ENCODE measurements at regions not wholly inside any gene's neighbourhood (a gene's known extent, or its start where the extent isn't known, plus 50 kb on each side); places are given as distances from the start of the nearest gene placed in this dataset.

DNA sequence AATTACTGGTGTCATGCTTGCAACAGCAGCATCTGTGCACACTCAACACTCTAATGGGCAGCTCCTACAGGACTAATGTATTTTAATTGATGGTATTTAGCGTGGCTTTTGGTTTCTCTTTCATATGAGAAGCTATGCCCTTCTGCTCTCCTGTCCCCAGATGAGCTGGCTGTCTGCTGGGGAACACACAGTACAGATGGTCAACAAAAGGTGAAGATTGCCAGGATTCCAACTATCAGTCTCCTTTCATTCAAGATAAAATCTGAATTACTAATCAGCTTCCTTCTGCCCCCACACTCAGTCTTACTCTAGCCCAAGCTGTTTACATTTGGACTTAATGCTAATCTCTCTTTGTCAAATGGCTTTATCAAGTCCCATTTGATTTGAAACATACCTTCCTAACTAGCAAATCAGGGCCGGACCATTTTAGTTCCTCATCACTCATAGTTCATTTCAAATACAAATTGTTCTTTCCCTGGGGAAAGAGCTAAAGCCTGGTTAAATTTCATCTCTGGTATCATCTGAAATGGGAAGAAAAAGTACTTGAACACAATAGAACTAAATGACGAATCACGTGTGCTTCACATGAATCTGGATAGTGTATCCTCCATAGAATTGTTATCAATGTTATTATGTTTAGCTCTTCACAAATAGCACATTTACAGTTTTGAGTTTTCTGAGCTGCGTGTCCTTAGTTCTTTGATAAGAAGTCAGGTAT lies 988.0 kb downstream of the PCDH17 start:
- no peak overlapping the region for H3K4me2 ChIP-seq (ENCODE audit: insufficient read depth, insufficient read length, low read length)
- H3K27ac Mint-ChIP-seq: peak overlapping the region; percentile 30 to 79 (median 65); a peak in 5 of 7 replicates

More for the DNA sequence above, 988.0 kb downstream of the PCDH17 start:
- peaks cover 0 to 2% (median 0%) of the 10 kb centered on the region in 3 experiments; a peak in 2 of 7 replicates for H3K36me3 Mint-ChIP-seq (ENCODE audit: insufficient read depth in 1 of 3, low read depth in 3 of 3)
- H3K9me3 Mint-ChIP-seq: no peaks in the 10 kb centered on the region
- Histone ChIP-seq H4K8ac (replicated peaks; ENCODE audit: insufficient read length, low read depth, low read length) (no peak overlapping the region), H3K79me1 (ENCODE audit: insufficient read depth, low read depth, low read length, poor library complexity, severe bottlenecking) (no peaks in the 10 kb centered on the region), H3K14ac (ENCODE audit: insufficient read depth, low read length) (no peak overlapping the region), H3K9ac (ENCODE audit: extremely low read depth, insufficient read length, low read length) (no peak overlapping the region), H2BK120ac (ENCODE audit: low read depth, low read length, poor library complexity, severe bottlenecking) (no peak overlapping the region), H3K56ac (ENCODE audit: insufficient read length, low read depth, low read length) (no peak overlapping the region), H3K23ac (ENCODE audit: insufficient read length, low read depth, low read length) (no peak overlapping the region), H2BK5ac (ENCODE audit: insufficient read length, low read length) (no peak overlapping the region), H3K9me3 (ENCODE audit: control insufficient read depth, low read depth, low read length) (no peaks in the 10 kb centered on the region), H3K27ac (ENCODE audit: insufficient read length, low read depth, low read length) (no peak overlapping the region), H3K4ac (ENCODE audit: low read depth, low read length) (no peak overlapping the region), H2AFZ (ENCODE audit: low read length) (no peak overlapping the region), H3K23me2 (ENCODE audit: insufficient read length, low read depth, low read length, poor library complexity, severe bottlenecking) (no peaks in the 10 kb centered on the region), H3K79me2 (ENCODE audit: insufficient read depth, low read length) (no peaks in the 10 kb centered on the region), H2BK20ac (ENCODE audit: low read depth, low read length, poor library complexity, severe bottlenecking) (no peak overlapping the region), H4K5ac (ENCODE audit: insufficient read length, low read depth, low read length) (no peak overlapping the region), H3K27me3 (ENCODE audit: insufficient read depth, low read length) (no peaks in the 10 kb centered on the region), H4K20me1 (ENCODE audit: control insufficient read depth, insufficient read depth, insufficient read length) (no peaks in the 10 kb centered on the region), H3K4me1 (ENCODE audit: insufficient read depth, low read length) (no peaks in the 10 kb centered on the region), H2BK12ac (ENCODE audit: insufficient read length, low read depth, low read length) (no peak overlapping the region), H3T11ph (ENCODE audit: low read length) (no peak overlapping the region), H2BK15ac (ENCODE audit: low read depth, low read length) (no peak overlapping the region), H3K18ac (ENCODE audit: insufficient read length, low read depth, low read length) (no peak overlapping the region), H2AK5ac (ENCODE audit: insufficient read length, low read length) (no peak overlapping the region), H4K91ac (ENCODE audit: insufficient read length, low read depth, low read length) (no peak overlapping the region)
- WGBS (ENCODE audit: extremely low coverage, insufficient read length, low lambda C conversion rate): no CpG with 5 or more reads among the region's 5 CpGs
- TF ChIP-seq, protein P1, sequence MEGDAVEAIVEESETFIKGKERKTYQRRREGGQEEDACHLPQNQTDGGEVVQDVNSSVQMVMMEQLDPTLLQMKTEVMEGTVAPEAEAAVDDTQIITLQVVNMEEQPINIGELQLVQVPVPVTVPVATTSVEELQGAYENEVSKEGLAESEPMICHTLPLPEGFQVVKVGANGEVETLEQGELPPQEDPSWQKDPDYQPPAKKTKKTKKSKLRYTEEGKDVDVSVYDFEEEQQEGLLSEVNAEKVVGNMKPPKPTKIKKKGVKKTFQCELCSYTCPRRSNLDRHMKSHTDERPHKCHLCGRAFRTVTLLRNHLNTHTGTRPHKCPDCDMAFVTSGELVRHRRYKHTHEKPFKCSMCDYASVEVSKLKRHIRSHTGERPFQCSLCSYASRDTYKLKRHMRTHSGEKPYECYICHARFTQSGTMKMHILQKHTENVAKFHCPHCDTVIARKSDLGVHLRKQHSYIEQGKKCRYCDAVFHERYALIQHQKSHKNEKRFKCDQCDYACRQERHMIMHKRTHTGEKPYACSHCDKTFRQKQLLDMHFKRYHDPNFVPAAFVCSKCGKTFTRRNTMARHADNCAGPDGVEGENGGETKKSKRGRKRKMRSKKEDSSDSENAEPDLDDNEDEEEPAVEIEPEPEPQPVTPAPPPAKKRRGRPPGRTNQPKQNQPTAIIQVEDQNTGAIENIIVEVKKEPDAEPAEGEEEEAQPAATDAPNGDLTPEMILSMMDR (conservative IDR thresholded peaks at IDR 0.05): no peak
- DNase-seq: no peak
- H3K27me3 Mint-ChIP-seq (ENCODE audit: low read depth): no peaks in the 10 kb centered on the region
- no peak overlapping the region for H3K4me3 Mint-ChIP-seq
- H3K4me1 Mint-ChIP-seq: peaks cover 22 to 26% of the 10 kb centered on the region in 2 experiments
